Central memory CD8-positive, alpha-beta T cell (primary cell): ENCODE measurements at regions not wholly inside any gene's neighbourhood (a gene's known extent, or its start where the extent isn't known, plus 50 kb on each side); places are given as distances from the start of the nearest gene placed in this dataset.

Experiments used
- ATAC-seq: fragments of 150-1000 bp; cut with Tn5 transposase; replicated peaks from 2 replicates; pipeline ENCODE4 v1.10.0; 2022; ENCODE audit warnings: mild to moderate bottlenecking, moderate FRiP score, moderate number of reproducible peaks; ENCODE audit not compliant: poor library complexity, severe bottlenecking; ENCODE audit errors: extremely low read depth
- DNase-seq, 2 donors: peaks; one replicate each; pipeline ENCODE4 v3.0.0; 2021; ENCODE audit warnings: low spot score in 2 of 2
- H3K27ac Mint-ChIP-seq: one replicate; pipeline ENCODE4 v1.8.0; 2022; ENCODE audit warnings: low read depth, mild to moderate bottlenecking, moderate library complexity, mixed read lengths
- H3K27me3 Mint-ChIP-seq: one replicate; pipeline ENCODE4 v1.8.0; 2022; ENCODE audit warnings: mixed read lengths
- H3K36me3 Mint-ChIP-seq: one replicate; pipeline ENCODE4 v1.8.0; 2022; ENCODE audit warnings: mild to moderate bottlenecking, moderate library complexity, mixed read lengths; ENCODE audit not compliant: insufficient read depth
- H3K4me1 Mint-ChIP-seq: one replicate; pipeline ENCODE4 v1.8.0; 2022; ENCODE audit warnings: mixed read lengths
- H3K4me3 Mint-ChIP-seq: one replicate; pipeline ENCODE4 v1.8.0; 2022; ENCODE audit warnings: mild to moderate bottlenecking, moderate library complexity, mixed read lengths
- H3K9me3 Mint-ChIP-seq: one replicate; pipeline ENCODE4 v1.8.0; 2022; ENCODE audit warnings: mixed read lengths

DNA sequence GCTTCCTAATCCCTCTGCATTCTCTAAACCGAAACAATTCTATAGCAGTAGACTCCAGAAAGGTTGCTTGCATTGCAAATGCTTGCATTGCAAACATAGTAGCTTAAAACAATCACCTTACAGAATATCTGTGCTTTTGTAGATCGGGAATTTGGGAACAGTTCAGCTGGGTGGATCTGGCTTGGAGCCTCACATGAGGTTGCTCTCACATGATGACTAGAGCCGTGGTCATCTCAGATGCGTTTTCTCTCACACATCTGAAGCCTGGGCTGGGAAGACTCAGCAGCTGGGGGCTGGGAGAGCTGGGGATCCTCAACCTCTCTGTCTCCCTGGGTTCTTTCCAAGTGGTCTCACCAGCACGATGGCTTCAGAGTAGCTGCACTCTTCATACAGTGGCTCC is 127.8 kb downstream of the MSX2 start:
- Mint-ChIP-seq H3K4me3 (no peak overlapping the region), H3K9me3 (no peaks in the 10 kb centered on the region), H3K36me3 (no peaks in the 10 kb centered on the region), H3K27ac (no peak overlapping the region), H3K4me1 (no peaks in the 10 kb centered on the region), H3K27me3 (peaks cover 13% of the 10 kb centered on the region)
- DNase-seq (no peak), ATAC-seq (no peak)

DNA sequence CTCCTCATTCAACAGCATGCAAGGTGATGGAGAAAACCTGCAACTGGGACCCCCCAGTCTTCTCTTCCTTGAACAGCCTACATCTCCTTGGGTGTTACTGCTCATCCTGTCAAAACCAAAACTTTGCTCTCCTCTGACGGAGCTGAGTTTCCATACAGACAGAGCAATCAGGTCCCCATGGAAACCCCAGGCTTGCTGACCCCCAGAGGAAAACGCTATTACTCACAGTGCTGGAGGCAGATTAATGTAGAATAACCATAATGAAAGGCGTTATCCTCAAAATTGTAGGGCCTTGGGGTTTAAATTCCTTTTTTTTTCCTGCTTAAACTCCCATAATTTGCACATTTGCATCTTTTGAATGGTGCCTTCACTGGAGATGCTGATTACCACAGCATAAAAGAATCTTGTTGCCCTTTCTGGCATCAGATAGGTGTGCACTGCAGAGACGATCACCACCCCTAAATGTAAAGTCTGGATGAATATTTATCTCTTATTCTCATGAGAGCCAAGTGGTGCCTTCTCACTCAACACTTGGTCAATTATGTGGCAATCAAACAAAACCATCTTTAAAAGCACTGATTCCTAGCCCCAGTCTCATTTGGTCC is 126.3 kb downstream of the MSX2 start:
- Mint-ChIP-seq H3K27ac (no peak overlapping the region), H3K36me3 (no peaks in the 10 kb centered on the region), H3K27me3 (peaks cover 13% of the 10 kb centered on the region), H3K4me3 (no peak overlapping the region), H3K4me1 (no peaks in the 10 kb centered on the region), H3K9me3 (peaks cover 6% of the 10 kb centered on the region)
- no peak for DNase-seq
- no peak for ATAC-seq

DNA sequence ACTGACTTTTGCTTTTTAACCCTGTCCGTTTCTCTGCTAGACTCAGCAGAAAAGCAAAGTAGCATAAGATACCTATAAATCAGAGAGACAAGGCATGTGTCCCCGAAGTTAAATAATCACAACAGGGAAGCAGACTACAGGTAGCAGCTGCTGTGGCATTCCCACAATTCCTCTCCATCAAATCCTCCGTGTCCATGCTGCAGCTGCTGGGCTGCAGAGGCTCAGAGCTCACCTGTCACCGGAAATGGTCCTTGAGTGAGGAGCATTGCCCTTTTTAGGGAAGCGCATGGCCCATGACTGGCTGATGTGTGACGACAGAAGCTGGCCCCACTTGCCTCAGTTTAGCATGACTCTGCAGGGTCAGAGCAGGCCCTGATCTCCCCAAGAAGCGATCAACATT is 125.0 kb downstream of the MSX2 start:
- ATAC-seq, result no peak
- Mint-ChIP-seq H3K27me3 (peaks cover 13% of the 10 kb centered on the region), H3K36me3 (no peaks in the 10 kb centered on the region), H3K9me3 (peaks cover 6% of the 10 kb centered on the region), H3K27ac (no peak overlapping the region), H3K4me1 (no peaks in the 10 kb centered on the region), H3K4me3 (no peak overlapping the region)
- DNase-seq, result no peak

- no peak overlapping the region for H3K27ac Mint-ChIP-seq
- H3K4me3 Mint-ChIP-seq, result no peak overlapping the region
- DNase-seq, result no peak
- H3K27me3 Mint-ChIP-seq, result peaks cover 8% of the 10 kb centered on the region
- H3K36me3 Mint-ChIP-seq, result no peaks in the 10 kb centered on the region
- H3K4me1 Mint-ChIP-seq, result no peaks in the 10 kb centered on the region
- ATAC-seq, result no peak
- H3K9me3 Mint-ChIP-seq, result peaks cover 6% of the 10 kb centered on the region
Observed at GRCh38 chr5:174844971-174845370, 120.6 kb downstream of the MSX2 start.

DNA sequence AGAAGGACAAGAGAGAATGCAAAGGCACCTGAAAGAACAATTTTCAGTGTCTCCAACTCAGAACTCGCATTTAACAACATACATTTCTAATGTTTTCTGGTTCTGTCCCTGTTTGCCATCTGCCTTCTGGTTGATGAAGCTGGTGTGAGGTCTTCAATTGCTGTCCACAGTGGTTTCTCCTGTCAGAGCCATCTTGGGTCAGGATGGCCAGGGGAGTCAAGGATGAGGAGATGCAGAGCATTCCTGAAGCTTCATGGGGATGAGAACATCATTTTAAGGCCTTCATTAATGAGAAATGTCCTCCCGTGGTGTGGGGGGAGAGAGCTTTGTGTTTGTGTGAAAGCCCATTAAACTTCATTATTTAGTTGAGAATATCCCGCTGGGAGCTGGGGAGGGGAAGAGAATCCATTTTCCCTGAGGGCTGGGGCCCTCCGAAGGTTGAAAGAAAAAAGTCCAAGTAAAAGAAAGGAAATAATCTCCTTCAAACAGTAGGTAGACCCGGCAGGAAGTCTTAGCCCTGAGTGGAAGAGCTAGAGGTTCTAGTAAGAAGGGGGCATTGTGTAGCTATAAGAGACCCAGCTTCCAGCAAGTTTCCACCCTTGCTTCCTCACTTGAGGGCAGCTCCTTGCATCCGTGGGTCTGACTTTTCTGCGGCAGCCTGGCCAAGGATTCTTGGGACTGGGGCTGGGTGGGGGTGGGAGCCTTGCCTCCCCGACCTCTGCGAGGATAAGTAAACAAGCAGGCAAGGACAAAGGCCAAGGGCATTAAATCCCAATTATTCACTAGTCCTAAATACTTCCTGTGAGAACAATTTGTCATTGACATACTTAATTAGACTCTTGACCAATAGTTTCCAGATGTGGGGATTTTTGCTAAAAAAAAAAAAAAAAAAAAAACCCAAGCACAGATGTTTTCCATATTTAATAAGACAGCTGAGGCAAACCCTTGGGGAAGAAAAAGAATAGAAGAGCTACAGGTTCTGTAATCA is 119.2 kb downstream of the MSX2 start:
- H3K36me3 Mint-ChIP-seq, result no peaks in the 10 kb centered on the region
- H3K27ac Mint-ChIP-seq, result no peak overlapping the region
- H3K9me3 Mint-ChIP-seq, result peaks cover 6% of the 10 kb centered on the region
- no peak overlapping the region for H3K4me3 Mint-ChIP-seq
- H3K27me3 Mint-ChIP-seq, result peaks cover 8% of the 10 kb centered on the region
- no peak for ATAC-seq
- H3K4me1 Mint-ChIP-seq, result no peaks in the 10 kb centered on the region
- no peak for DNase-seq

DNA sequence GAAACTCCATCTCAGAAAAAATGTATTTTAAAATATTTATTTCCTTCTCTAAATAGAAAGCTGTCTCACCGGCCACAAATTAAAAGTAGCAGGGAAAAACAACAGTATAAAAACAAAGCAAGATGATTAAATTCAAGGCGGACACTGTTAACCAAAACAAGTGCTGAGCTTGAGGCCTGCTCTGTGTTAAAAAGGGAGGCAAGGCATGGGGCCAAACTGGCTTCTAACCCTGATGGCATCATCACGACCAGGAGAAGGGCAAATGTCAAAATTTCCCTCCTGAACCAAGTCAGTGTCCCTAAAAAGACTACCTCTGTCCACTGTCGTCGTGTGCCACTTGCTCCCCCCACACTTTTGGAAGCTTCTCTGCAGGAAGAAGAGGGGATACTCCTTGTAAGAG is 116.1 kb downstream of the MSX2 start:
- Mint-ChIP-seq H3K4me1 (no peaks in the 10 kb centered on the region), H3K9me3 (no peaks in the 10 kb centered on the region), H3K27me3 (peaks cover 8% of the 10 kb centered on the region), H3K4me3 (no peak overlapping the region), H3K36me3 (peaks cover 1% of the 10 kb centered on the region), H3K27ac (no peak overlapping the region)
- DNase-seq, result no peak
- no peak for ATAC-seq

GRCh38 chr5:174839196-174839595 is 114.8 kb downstream of the MSX2 start:
- H3K9me3 Mint-ChIP-seq, result no peaks in the 10 kb centered on the region
- no peak for ATAC-seq

DNA sequence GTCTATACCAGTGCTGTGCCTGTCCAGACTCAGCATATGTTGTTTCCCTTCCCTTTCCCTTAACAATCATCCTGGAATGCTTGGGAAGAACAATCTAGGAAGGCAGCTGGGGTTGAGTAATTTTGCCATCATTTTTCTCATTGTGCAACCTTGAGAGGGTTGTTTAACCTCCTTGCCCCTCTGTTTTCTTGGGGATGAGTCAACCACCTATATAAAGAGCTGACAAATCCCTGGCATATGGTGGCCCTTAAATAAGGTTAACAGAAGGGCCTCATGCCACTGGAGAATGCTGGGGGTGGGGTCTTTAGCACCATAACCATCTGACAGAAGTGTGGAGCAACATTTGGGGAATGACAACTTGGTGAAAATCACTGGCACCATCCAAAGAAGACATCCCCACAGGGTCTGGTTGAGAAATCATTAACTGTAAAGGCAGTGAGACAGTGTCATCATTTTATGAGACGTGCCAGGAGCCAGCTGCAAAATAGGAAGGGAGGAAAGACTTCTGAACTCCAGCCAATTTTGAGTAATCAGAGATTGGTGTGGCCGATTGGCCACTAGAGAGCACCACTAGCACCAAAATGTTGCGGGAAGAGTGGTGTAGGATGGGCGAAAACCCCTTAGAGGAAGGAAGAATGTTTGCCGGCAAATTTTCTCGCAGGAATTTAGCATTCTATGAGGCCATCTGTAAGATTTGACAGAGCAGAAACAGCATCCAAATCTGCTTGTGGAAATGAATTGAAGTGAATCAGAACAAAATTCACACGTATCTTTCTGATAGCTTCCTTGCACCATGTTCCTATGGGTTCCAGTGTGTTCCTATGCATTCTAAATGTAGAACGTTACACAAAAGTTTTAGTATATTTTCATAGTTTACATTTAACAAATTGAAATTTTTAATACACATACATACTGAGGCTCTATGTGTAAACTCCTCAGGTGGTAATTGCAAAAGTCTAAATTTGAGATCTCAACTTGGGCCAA is 113.8 kb downstream of the MSX2 start:
- H3K4me3 Mint-ChIP-seq, result no peak overlapping the region
- H3K4me1 Mint-ChIP-seq, result no peaks in the 10 kb centered on the region
- no peak for DNase-seq
- H3K27ac Mint-ChIP-seq, result no peak overlapping the region
- peaks cover 1% of the 10 kb centered on the region for H3K36me3 Mint-ChIP-seq
- H3K9me3 Mint-ChIP-seq, result no peaks in the 10 kb centered on the region
- H3K27me3 Mint-ChIP-seq, result peaks cover 7% of the 10 kb centered on the region
- ATAC-seq, result no peak

More at GRCh38 chr5:174839196-174839595, 114.8 kb downstream of the MSX2 start:
- peaks cover 1% of the 10 kb centered on the region for H3K36me3 Mint-ChIP-seq
- peaks cover 8% of the 10 kb centered on the region for H3K27me3 Mint-ChIP-seq
- no peak overlapping the region for H3K4me3 Mint-ChIP-seq
- H3K4me1 Mint-ChIP-seq, result no peaks in the 10 kb centered on the region
- H3K27ac Mint-ChIP-seq, result no peak overlapping the region
- DNase-seq, result no peak

DNA sequence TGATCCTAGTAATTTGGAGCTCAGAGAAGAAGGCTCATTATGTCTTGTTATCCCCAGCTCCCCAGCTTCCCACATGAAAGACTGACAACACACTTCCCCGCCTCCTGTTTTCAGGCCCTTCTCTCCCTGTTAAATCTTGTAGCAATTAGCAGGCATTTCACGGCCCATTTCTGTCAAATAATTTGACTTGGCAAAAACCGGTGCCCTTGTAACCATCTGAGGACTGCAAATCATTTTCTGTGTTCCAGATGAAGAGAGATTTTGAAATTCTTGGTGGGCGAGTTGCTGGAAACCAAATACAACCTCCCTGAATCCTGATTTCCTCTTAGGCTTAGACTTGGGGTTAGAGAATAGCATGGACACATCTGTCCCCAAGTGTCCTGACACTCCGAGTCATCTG is 109.7 kb downstream of the MSX2 start:
- H3K4me1 Mint-ChIP-seq, result no peaks in the 10 kb centered on the region
- H3K27me3 Mint-ChIP-seq, result peaks cover 11% of the 10 kb centered on the region
- H3K9me3 Mint-ChIP-seq, result peaks cover 8% of the 10 kb centered on the region
- H3K4me3 Mint-ChIP-seq, result no peak overlapping the region
- ATAC-seq, result no peak
- H3K27ac Mint-ChIP-seq, result no peak overlapping the region
- DNase-seq, result no peak
- H3K36me3 Mint-ChIP-seq, result peaks cover 1% of the 10 kb centered on the region

- no peak overlapping the region for H3K4me3 Mint-ChIP-seq
- ATAC-seq (no peak), DNase-seq (no peak)
- H3K27ac Mint-ChIP-seq, result no peak overlapping the region
- peaks cover 8% of the 10 kb centered on the region for H3K9me3 Mint-ChIP-seq
- peaks cover 1% of the 10 kb centered on the region for H3K36me3 Mint-ChIP-seq
- H3K27me3 Mint-ChIP-seq, result peaks cover 11% of the 10 kb centered on the region
- no peaks in the 10 kb centered on the region for H3K4me1 Mint-ChIP-seq
Observed at GRCh38 chr5:174832811-174833210, 108.4 kb downstream of the MSX2 start.

- Mint-ChIP-seq H3K27ac (no peak overlapping the region), H3K36me3 (peaks cover 1% of the 10 kb centered on the region), H3K4me1 (no peaks in the 10 kb centered on the region), H3K27me3 (peaks cover 11% of the 10 kb centered on the region), H3K4me3 (no peak overlapping the region), H3K9me3 (peaks cover 8% of the 10 kb centered on the region)
- DNase-seq (no peak), ATAC-seq (no peak)
Observed at GRCh38 chr5:174832025-174832424, 107.6 kb downstream of the MSX2 start.

- DNase-seq (no peak), ATAC-seq (no peak)
- Mint-ChIP-seq H3K27ac (no peak overlapping the region), H3K4me1 (no peaks in the 10 kb centered on the region), H3K4me3 (no peak overlapping the region), H3K36me3 (no peaks in the 10 kb centered on the region), H3K27me3 (peaks cover 11% of the 10 kb centered on the region), H3K9me3 (peaks cover 8% of the 10 kb centered on the region)
Observed at GRCh38 chr5:174831031-174831660, 106.8 kb downstream of the MSX2 start.
